Ascending aorta (tissue), 2 donors: ENCODE measurements at regions not wholly inside any gene's neighbourhood (a gene's known extent, or its start where the extent isn't known, plus 50 kb on each side); places are given as distances from the start of the nearest gene placed in this dataset.

Experiments
- DNase-seq, 2 donors: peaks; one replicate each; pipeline ENCODE4 v3.0.0-alpha.2; 2019; ENCODE audit warnings: low spot score in 2 of 2
- H3K27ac ChIP-seq, 2 donors: fragments of 200-600 bp; sonication (generic); one replicate each; pipeline ENCODE4 v1.5.1; 2016 to 2017; ENCODE audit warnings: mild to moderate bottlenecking in 1 of 2
- H3K27me3 ChIP-seq: fragments of 200-600 bp; sonication (generic); one replicate; pipeline ENCODE4 v1.5.1; 2017
- H3K36me3 ChIP-seq, 2 donors: fragments of 200-600 bp; sonication (generic); one replicate each; pipeline ENCODE4 v1.5.1; 2016
- H3K4me1 ChIP-seq, 2 donors: fragments of 200-600 bp; sonication (generic); one replicate each; pipeline ENCODE4 v1.5.1; 2016 to 2017; ENCODE audit warnings: mild to moderate bottlenecking in 1 of 2
- H3K4me3 ChIP-seq, 2 donors: fragments of 200-600 bp; sonication (generic); one replicate each; pipeline ENCODE4 v1.5.1; 2016 to 2017; ENCODE audit warnings: mild to moderate bottlenecking in 1 of 2
- H3K9me3 ChIP-seq, 2 donors: fragments of 200-600 bp; sonication (generic); one replicate each; pipeline ENCODE4 v1.5.1; 2016
- intact Hi-C: fragments of 100-400 bp; cut with DNase I; formaldehyde crosslinking; loops from one replicate; pipeline ENCODE4 v1.15.1; 2023
- TF ChIP-seq, protein P1 (sequence below), 3 experiments: fragments of 200-600 bp in 2 of 3; fragments of 450-650 bp in 1 of 3; sonication (generic) in 2 of 3; IDR thresholded peaks; one replicate each; pipeline ENCODE4 v1.5.1; 2016 to 2019; ENCODE audit warnings: antibody characterized with exemption in 3 of 3, mild to moderate bottlenecking in 1 of 3, moderate library complexity in 1 of 3

- DNase-seq: no peak
- H3K36me3 ChIP-seq: no peaks in the 10 kb centered on the region
- intact Hi-C loops: no loop called here
- H3K4me3 ChIP-seq: no peak overlapping the region
- no peak overlapping the region for H3K27ac ChIP-seq
- no peaks in the 10 kb centered on the region for H3K27me3 ChIP-seq
- TF ChIP-seq, protein P1, sequence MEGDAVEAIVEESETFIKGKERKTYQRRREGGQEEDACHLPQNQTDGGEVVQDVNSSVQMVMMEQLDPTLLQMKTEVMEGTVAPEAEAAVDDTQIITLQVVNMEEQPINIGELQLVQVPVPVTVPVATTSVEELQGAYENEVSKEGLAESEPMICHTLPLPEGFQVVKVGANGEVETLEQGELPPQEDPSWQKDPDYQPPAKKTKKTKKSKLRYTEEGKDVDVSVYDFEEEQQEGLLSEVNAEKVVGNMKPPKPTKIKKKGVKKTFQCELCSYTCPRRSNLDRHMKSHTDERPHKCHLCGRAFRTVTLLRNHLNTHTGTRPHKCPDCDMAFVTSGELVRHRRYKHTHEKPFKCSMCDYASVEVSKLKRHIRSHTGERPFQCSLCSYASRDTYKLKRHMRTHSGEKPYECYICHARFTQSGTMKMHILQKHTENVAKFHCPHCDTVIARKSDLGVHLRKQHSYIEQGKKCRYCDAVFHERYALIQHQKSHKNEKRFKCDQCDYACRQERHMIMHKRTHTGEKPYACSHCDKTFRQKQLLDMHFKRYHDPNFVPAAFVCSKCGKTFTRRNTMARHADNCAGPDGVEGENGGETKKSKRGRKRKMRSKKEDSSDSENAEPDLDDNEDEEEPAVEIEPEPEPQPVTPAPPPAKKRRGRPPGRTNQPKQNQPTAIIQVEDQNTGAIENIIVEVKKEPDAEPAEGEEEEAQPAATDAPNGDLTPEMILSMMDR (IDR thresholded peaks at IDR 0.05): no peak
- H3K4me1 ChIP-seq: no peaks in the 10 kb centered on the region
- no peaks in the 10 kb centered on the region for H3K9me3 ChIP-seq
These were observed 701.9 kb upstream of the ZP4 start for GRCh38 chr1:238592621-238593020.

DNA sequence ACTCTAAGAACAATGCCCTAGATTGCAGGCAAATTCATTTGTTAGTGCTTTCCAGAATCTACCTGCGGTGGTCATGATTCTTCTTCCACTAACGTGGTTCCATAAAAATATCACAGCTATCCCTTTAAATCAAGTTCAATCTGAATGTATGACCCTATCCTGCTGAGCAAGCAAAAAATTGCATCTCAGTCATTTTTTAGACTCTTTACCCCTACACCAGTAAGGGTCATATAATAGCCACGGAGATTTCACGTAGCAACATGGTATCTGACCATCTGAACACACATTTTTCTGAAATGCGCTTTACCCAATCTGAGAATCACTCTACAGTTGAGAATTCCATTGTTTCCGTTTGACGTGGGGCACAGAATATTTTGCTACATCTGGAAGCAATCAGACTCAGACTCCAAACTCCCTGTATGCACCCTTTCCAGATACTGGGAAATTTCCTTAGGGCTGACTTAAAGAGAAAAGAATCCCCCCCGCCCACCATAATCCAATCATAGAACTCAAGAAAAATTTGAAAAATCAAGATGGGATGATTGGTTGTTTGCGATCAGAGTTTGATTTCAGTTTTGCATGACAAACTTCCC lies 699.2 kb upstream of the ZP4 start:
- Histone ChIP-seq H3K9me3 (no peaks in the 10 kb centered on the region), H3K27ac (no peak overlapping the region), H3K4me3 (no peak overlapping the region), H3K36me3 (no peaks in the 10 kb centered on the region), H3K4me1 (no peaks in the 10 kb centered on the region), H3K27me3 (no peaks in the 10 kb centered on the region)
- intact Hi-C loops: no loop called here
- TF ChIP-seq, protein P1 (IDR thresholded peaks at IDR 0.05): no peak
- DNase-seq: no peak

DNA sequence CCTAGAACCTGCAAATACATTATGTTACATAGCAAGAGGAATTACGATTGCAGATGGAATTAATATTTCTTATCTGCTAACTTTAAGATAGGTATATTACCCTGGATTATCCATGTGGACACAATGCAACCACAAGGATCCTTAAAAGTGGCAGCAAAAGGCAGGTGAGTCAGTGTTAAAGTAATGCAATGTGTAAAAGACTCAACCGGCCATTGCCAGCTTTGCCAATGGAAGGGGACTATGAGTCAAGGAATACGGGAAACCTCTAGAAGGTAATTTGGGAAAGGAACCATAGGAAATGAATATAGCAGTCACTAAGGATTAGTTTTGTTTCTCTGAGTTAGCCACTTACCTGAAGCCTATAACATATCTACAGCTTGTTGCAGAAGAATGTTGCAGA lies 692.1 kb upstream of the ZP4 start:
- intact Hi-C loops: no loop called here
- no peaks in the 10 kb centered on the region for H3K4me1 ChIP-seq
- TF ChIP-seq, protein P1 (IDR thresholded peaks at IDR 0.05): no peak
- H3K9me3 ChIP-seq: no peaks in the 10 kb centered on the region
- DNase-seq: no peak
- H3K27ac ChIP-seq: no peak overlapping the region
- no peaks in the 10 kb centered on the region for H3K36me3 ChIP-seq
- H3K27me3 ChIP-seq: no peaks in the 10 kb centered on the region
- no peak overlapping the region for H3K4me3 ChIP-seq

GRCh38 chr1:238581332-238581731 lies 690.6 kb upstream of the ZP4 start:
- Histone ChIP-seq H3K27ac (no peak overlapping the region), H3K4me3 (no peak overlapping the region), H3K36me3 (no peaks in the 10 kb centered on the region), H3K4me1 (no peaks in the 10 kb centered on the region), H3K9me3 (no peaks in the 10 kb centered on the region), H3K27me3 (no peaks in the 10 kb centered on the region)
- no peak for DNase-seq
- intact Hi-C loops: no loop called here
- TF ChIP-seq, protein P1 (IDR thresholded peaks at IDR 0.05): no peak

DNA sequence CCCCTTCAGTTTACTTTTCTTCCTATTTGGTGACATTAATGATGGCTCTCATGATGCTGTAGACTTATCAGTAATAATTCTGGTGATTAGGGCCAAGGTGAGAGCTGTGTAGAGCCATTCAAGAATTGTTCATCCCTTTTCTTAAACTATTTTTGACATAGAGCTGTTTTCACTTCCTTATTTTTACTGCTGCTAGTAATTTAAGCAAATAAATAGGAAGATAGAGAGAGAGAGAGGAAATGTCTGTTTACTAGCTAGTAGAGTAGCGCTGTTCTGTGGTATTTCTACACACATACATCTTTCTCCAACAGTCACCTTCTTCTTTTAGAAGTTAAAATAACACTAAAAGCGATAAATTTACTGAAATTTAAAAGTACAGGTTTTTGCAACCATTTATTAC lies 678.0 kb upstream of the ZP4 start:
- Histone ChIP-seq H3K27ac (no peak overlapping the region), H3K9me3 (no peaks in the 10 kb centered on the region), H3K4me1 (no peaks in the 10 kb centered on the region), H3K36me3 (no peaks in the 10 kb centered on the region), H3K4me3 (no peak overlapping the region), H3K27me3 (no peaks in the 10 kb centered on the region)
- TF ChIP-seq, protein P1 (IDR thresholded peaks at IDR 0.05): no peak
- no peak for DNase-seq
- intact Hi-C loops: no loop called here

DNA sequence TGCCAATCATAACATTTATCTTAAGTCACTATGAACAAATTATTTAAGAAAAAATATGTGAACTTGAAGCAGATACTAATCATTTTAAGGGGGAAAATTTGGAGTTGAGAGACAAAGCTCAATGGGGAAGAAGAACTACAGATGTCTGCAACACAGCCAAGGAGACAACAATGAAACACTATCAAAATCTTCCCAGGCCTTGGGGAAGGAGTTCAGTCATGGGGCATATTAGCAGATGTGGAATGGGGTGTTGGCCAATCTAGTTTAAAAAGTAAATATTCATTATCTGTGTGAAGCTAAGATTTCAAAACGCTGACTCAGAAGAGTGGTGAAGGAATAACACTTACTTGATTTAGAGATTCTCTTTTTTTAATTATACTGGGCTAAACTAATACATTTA lies 671.6 kb upstream of the ZP4 start:
- H3K27me3 ChIP-seq: no peaks in the 10 kb centered on the region
- no peaks in the 10 kb centered on the region for H3K9me3 ChIP-seq
- TF ChIP-seq, protein P1 (IDR thresholded peaks at IDR 0.05): no peak
- H3K36me3 ChIP-seq: no peaks in the 10 kb centered on the region
- intact Hi-C loops: no loop called here
- no peak for DNase-seq
- no peak overlapping the region for H3K4me3 ChIP-seq
- H3K27ac ChIP-seq: no peak overlapping the region
- H3K4me1 ChIP-seq: no peaks in the 10 kb centered on the region
